ENCODE measurements at regions not wholly inside any gene's neighbourhood (a gene's known extent, or its start where the extent isn't known, plus 50 kb on each side); places are given as distances from the start of the nearest gene placed in this dataset.

- no peak for DNase-seq
Measured at GRCh38 chr11:69977951-69978350, 100.2 kb upstream of the ANO1 start.

GRCh38 chr11:69978841-69979614 lies 99.1 kb upstream of the ANO1 start:
- no peak for DNase-seq

GRCh38 chr11:69979632-69980031 lies 98.5 kb upstream of the ANO1 start:
- DNase-seq: no peak

GRCh38 chr11:69981119-69981784 lies 96.9 kb upstream of the ANO1 start:
- DNase-seq: no peak

GRCh38 chr11:69982690-69983570 lies 95.2 kb upstream of the ANO1 start:
- no peak for DNase-seq

- no peak for DNase-seq
Measured at GRCh38 chr11:69983571-69983877, 94.6 kb upstream of the ANO1 start.

GRCh38 chr11:69983897-69984438 lies 94.1 kb upstream of the ANO1 start:
- no peak for DNase-seq

- DNase-seq: no peak
Measured at GRCh38 chr11:69984457-69985261, 93.5 kb upstream of the ANO1 start.

- no peak for DNase-seq
Measured at GRCh38 chr11:69985331-69985640, 92.8 kb upstream of the ANO1 start.

GRCh38 chr11:69985641-69986439 lies 92.3 kb upstream of the ANO1 start:
- no peak for DNase-seq

GRCh38 chr11:69986440-69986787 lies 91.7 kb upstream of the ANO1 start:
- no peak for DNase-seq

GRCh38 chr11:69986830-69987229 lies 91.3 kb upstream of the ANO1 start:
- no peak for DNase-seq

GRCh38 chr11:69992026-69992425 lies 86.1 kb upstream of the ANO1 start:
- no peak for DNase-seq

- DNase-seq: no peak
Measured at GRCh38 chr11:69992943-69993694, 85.0 kb upstream of the ANO1 start.

GRCh38 chr11:69994810-69995209 lies 83.3 kb upstream of the ANO1 start:
- DNase-seq: no peak

- DNase-seq: no peak
Measured at GRCh38 chr11:69995697-69996096, 82.4 kb upstream of the ANO1 start.

- no peak for DNase-seq
Measured at GRCh38 chr11:69996451-69996850, 81.7 kb upstream of the ANO1 start.

- DNase-seq: no peak
Measured at GRCh38 chr11:69997352-69997751, 80.8 kb upstream of the ANO1 start.

GRCh38 chr11:69999721-70000120 lies 78.4 kb upstream of the ANO1 start:
- DNase-seq: no peak

GRCh38 chr11:70000228-70000627 lies 77.9 kb upstream of the ANO1 start:
- no peak for DNase-seq

- no peak for DNase-seq
Measured at GRCh38 chr11:70001246-70001645, 76.9 kb upstream of the ANO1 start.

All from suppressor macrophage treated with lipopolysaccharide for 4 hours (primary cell).